Liver (tissue), 3 donors: ENCODE measurements at regions not wholly inside any gene's neighbourhood (a gene's known extent, or its start where the extent isn't known, plus 50 kb on each side); places are given as distances from the start of the nearest gene placed in this dataset.

Experiments used
- ATF3 ChIP-seq: IDR thresholded peaks from 2 replicates; pipeline ENCODE4 v1.6.1; 2016; ENCODE audit warnings: antibody characterized with exemption
- CTCF ChIP-seq: fragments of 150-350 bp; IDR thresholded peaks from 2 replicates; pipeline ENCODE4 v1.5.1; 2017; ENCODE audit warnings: improper control_type of control experiment, low read depth, low read length; ENCODE audit not compliant: missing input control
- FOXA1 ChIP-seq: IDR thresholded peaks from 2 replicates; pipeline ENCODE4 v1.6.1; 2016; ENCODE audit warnings: antibody characterized with exemption
- GABPA ChIP-seq, 2 donors: IDR thresholded peaks in 1 of 2; conservative IDR thresholded peaks in 1 of 2; 2 replicates each; pipeline ENCODE4 v1.6.1; 2016; ENCODE audit warnings: antibody characterized with exemption in 2 of 2, mild to moderate bottlenecking in 1 of 2, moderate library complexity in 1 of 2
- HNF4A ChIP-seq, 2 donors: conservative IDR thresholded peaks; 2 replicates each; pipeline ENCODE4 v1.6.1; 2016; ENCODE audit warnings: antibody characterized with exemption in 2 of 2, mild to moderate bottlenecking in 2 of 2
- HNF4G ChIP-seq: IDR thresholded peaks from 2 replicates; pipeline ENCODE4 v1.6.1; 2016; ENCODE audit warnings: antibody characterized with exemption
- RXRA ChIP-seq, 2 donors: IDR thresholded peaks; 2 replicates each; pipeline ENCODE4 v1.6.1; 2017 to 2018; ENCODE audit warnings: antibody characterized with exemption in 2 of 2, mild to moderate bottlenecking in 1 of 2
- YY1 ChIP-seq: IDR thresholded peaks from 2 replicates; pipeline ENCODE4 v1.6.1; 2016; ENCODE audit warnings: antibody characterized with exemption, mild to moderate bottlenecking
- TF ChIP-seq, protein P1 (sequence below): IDR thresholded peaks from 2 replicates; pipeline ENCODE4 v1.6.1; 2016; ENCODE audit warnings: antibody characterized with exemption, mild to moderate bottlenecking
- donor health status: healthy.
- donor health status: healthy.

DNA sequence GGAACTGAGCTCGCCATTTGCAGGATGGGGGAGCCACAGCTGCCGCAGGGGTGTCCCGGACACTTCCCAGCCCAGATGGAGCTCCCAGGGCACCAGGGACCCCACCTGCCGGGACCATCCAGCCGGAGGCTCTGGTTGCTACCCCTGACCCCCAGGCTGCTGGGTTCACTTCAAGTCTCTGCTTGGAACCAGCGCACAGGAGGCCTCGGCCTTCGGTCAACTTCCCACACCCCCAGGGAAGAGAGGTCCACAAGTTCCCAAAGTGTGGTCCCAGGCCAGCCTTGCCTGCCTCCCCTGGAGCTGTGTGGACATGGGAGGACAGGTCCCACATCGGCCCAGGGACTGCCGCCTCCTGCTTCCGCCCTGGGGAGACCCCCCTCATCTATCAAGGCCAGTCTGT lies 117.0 kb downstream of the TEX29 start:
- TF ChIP-seq CTCF (no peak), GABPA (IDR thresholded peaks at IDR 0.05 in 1 of 2, conservative IDR thresholded peaks at IDR 0.05 in 1 of 2) (no peak), YY1 (no peak), FOXA1 (no peak), HNF4A (conservative IDR thresholded peaks at IDR 0.05) (no peak), ATF3 (no peak), HNF4G (no peak), RXRA (IDR thresholded peaks at IDR 0.05) (no peak)
- TF ChIP-seq, protein P1, sequence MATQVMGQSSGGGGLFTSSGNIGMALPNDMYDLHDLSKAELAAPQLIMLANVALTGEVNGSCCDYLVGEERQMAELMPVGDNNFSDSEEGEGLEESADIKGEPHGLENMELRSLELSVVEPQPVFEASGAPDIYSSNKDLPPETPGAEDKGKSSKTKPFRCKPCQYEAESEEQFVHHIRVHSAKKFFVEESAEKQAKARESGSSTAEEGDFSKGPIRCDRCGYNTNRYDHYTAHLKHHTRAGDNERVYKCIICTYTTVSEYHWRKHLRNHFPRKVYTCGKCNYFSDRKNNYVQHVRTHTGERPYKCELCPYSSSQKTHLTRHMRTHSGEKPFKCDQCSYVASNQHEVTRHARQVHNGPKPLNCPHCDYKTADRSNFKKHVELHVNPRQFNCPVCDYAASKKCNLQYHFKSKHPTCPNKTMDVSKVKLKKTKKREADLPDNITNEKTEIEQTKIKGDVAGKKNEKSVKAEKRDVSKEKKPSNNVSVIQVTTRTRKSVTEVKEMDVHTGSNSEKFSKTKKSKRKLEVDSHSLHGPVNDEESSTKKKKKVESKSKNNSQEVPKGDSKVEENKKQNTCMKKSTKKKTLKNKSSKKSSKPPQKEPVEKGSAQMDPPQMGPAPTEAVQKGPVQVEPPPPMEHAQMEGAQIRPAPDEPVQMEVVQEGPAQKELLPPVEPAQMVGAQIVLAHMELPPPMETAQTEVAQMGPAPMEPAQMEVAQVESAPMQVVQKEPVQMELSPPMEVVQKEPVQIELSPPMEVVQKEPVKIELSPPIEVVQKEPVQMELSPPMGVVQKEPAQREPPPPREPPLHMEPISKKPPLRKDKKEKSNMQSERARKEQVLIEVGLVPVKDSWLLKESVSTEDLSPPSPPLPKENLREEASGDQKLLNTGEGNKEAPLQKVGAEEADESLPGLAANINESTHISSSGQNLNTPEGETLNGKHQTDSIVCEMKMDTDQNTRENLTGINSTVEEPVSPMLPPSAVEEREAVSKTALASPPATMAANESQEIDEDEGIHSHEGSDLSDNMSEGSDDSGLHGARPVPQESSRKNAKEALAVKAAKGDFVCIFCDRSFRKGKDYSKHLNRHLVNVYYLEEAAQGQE = no peak
